Sigmoid colon (tissue), 6 donors: ENCODE measurements at regions not wholly inside any gene's neighbourhood (a gene's known extent, or its start where the extent isn't known, plus 50 kb on each side); places are given as distances from the start of the nearest gene placed in this dataset.

Experiments used
- DNase-seq: peaks from one replicate; pipeline ENCODE4 v3.0.0-alpha.2; 2019
- H3K27ac ChIP-seq, 4 donors: fragments of 200-600 bp; sonication (generic); one replicate each; pipeline ENCODE4 v1.5.1; 2016 to 2019; ENCODE audit warnings: mild to moderate bottlenecking in 1 of 4
- H3K27me3 ChIP-seq, 3 donors: fragments of 200-600 bp; sonication (generic); one replicate each; pipeline ENCODE4 v1.5.1; 2019; ENCODE audit warnings: mild to moderate bottlenecking in 1 of 3
- H3K36me3 ChIP-seq, 4 donors: fragments of 200-600 bp; sonication (generic); one replicate each; pipeline ENCODE4 v1.5.1; 2016 to 2019
- H3K4me1 ChIP-seq, 4 donors: fragments of 200-600 bp; sonication (generic); one replicate each; pipeline ENCODE4 v1.5.1; 2017 to 2019
- H3K4me3 ChIP-seq, 4 donors: fragments of 200-600 bp; sonication (generic); one replicate each; pipeline ENCODE4 v1.5.1; 2017 to 2019; ENCODE audit warnings: mild to moderate bottlenecking in 2 of 4, moderate library complexity in 1 of 4
- H3K9me3 ChIP-seq, 4 donors: fragments of 200-600 bp in 3 of 4; sonication (generic) in 3 of 4; one replicate each; pipeline versions ENCODE4 v1.5.1 to v1.6.1; 2013 to 2019
- EP300 ChIP-seq, 4 donors: sonication (generic); formaldehyde crosslinking; IDR thresholded peaks; one replicate each; pipeline ENCODE4 v1.6.1; 2017; ENCODE audit warnings: antibody characterized with exemption in 4 of 4
- POLR2A ChIP-seq, 2 donors: fragments of 450-650 bp; IDR thresholded peaks; one replicate each; pipeline ENCODE4 v1.6.1; 2016; ENCODE audit warnings: antibody characterized with exemption in 2 of 2, mild to moderate bottlenecking in 2 of 2, moderate library complexity in 2 of 2
- POLR2AphosphoS5 ChIP-seq, 4 donors: sonication (generic); formaldehyde crosslinking; IDR thresholded peaks; one replicate each; pipeline ENCODE4 v1.6.1; 2017; ENCODE audit warnings: antibody characterized with exemption in 4 of 4
- WGBS, 2 donors: extraction: QIAGEN DNeasy Blood & Tissue Kit; methylation state at CpG; one replicate each; pipeline ENCODE4 v1.1.7; 2013; 5-methylcytosine and 5-hydroxymethylcytosine counted together
- intact Hi-C: fragments of 100-400 bp; cut with DNase I; formaldehyde crosslinking; loops from one replicate; pipeline ENCODE4 v1.15.1; 2023
- TF ChIP-seq, protein P1 (sequence below), 4 experiments: fragments of 450-650 bp in 3 of 4; fragments of 200-600 bp in 1 of 4; IDR thresholded peaks; one replicate each; pipeline ENCODE4 v1.5.1; 2016 to 2019; ENCODE audit warnings: antibody characterized with exemption in 4 of 4, mild to moderate bottlenecking in 3 of 4, moderate library complexity in 2 of 4
- donor health status: healthy with polysubstance abuse.
- donor health status: healthy.

- H3K27ac ChIP-seq: no peak overlapping the region
- no peaks in the 10 kb centered on the region for H3K36me3 ChIP-seq
- intact Hi-C loops: no loop called here
- TF ChIP-seq EP300 (IDR thresholded peaks at IDR 0.05): no peak
- TF ChIP-seq POLR2A (IDR thresholded peaks at IDR 0.05): no peak
- TF ChIP-seq, protein P1, sequence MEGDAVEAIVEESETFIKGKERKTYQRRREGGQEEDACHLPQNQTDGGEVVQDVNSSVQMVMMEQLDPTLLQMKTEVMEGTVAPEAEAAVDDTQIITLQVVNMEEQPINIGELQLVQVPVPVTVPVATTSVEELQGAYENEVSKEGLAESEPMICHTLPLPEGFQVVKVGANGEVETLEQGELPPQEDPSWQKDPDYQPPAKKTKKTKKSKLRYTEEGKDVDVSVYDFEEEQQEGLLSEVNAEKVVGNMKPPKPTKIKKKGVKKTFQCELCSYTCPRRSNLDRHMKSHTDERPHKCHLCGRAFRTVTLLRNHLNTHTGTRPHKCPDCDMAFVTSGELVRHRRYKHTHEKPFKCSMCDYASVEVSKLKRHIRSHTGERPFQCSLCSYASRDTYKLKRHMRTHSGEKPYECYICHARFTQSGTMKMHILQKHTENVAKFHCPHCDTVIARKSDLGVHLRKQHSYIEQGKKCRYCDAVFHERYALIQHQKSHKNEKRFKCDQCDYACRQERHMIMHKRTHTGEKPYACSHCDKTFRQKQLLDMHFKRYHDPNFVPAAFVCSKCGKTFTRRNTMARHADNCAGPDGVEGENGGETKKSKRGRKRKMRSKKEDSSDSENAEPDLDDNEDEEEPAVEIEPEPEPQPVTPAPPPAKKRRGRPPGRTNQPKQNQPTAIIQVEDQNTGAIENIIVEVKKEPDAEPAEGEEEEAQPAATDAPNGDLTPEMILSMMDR (IDR thresholded peaks at IDR 0.05): no peak
- H3K27me3 ChIP-seq: no peaks in the 10 kb centered on the region
- H3K9me3 ChIP-seq: peaks cover 0 to 10% (median 0%) of the 10 kb centered on the region in 4 donors
- no peak overlapping the region for H3K4me3 ChIP-seq
- H3K4me1 ChIP-seq: no peaks in the 10 kb centered on the region
- WGBS, 2 donors: 86 to 88% methylated on average over 2 of the region's 2 CpGs
- DNase-seq: no peak
Observed at GRCh38 chr13:39920613-39921012, 265.2 kb downstream of the COG6 start.

DNA sequence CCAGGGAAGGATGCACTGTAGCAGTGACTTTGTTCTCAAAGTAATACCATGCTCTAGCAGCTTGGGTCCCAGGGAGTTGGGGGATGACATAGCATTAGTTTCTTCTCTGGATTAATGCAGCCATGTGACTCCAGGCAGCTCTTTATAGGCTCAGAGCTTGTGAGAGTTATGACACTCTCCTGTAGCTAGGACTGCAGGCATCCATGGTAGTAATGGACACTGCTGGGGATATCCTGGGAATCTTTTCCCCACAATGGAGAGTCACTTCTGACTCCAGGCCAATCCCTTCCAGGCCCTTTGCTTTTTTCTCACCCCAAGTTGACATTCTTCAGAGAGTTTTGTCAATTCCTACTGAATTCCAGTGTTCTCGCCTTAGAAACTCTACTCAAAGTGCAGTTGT lies 270.9 kb downstream of the COG6 start:
- no peak overlapping the region for H3K27ac ChIP-seq
- no peaks in the 10 kb centered on the region for H3K36me3 ChIP-seq
- TF ChIP-seq EP300 (IDR thresholded peaks at IDR 0.05) (no peak), POLR2AphosphoS5 (IDR thresholded peaks at IDR 0.05) (no peak), POLR2A (IDR thresholded peaks at IDR 0.05) (no peak)
- TF ChIP-seq, protein P1 (IDR thresholded peaks at IDR 0.05): no peak
- no peaks in the 10 kb centered on the region for H3K4me1 ChIP-seq
- intact Hi-C loops: no loop called here
- WGBS, 2 donors: 67 to 76% methylated on average over 1 of the region's 1 CpG
- no peaks in the 10 kb centered on the region for H3K27me3 ChIP-seq
- no peak overlapping the region for H3K4me3 ChIP-seq
- DNase-seq: no peak
- peaks cover 0 to 10% (median 0%) of the 10 kb centered on the region in 4 donors for H3K9me3 ChIP-seq

GRCh38 chr13:39928261-39928660 lies 272.8 kb downstream of the COG6 start:
- no peak overlapping the region for H3K27ac ChIP-seq
- H3K27me3 ChIP-seq: no peaks in the 10 kb centered on the region
- TF ChIP-seq POLR2AphosphoS5 (IDR thresholded peaks at IDR 0.05) (no peak), EP300 (IDR thresholded peaks at IDR 0.05) (no peak), POLR2A (IDR thresholded peaks at IDR 0.05) (no peak)
- TF ChIP-seq, protein P1 (IDR thresholded peaks at IDR 0.05): no peak
- 66 to 89% methylated on average over 2 of the region's 2 CpGs for WGBS, 2 donors
- no peaks in the 10 kb centered on the region for H3K4me1 ChIP-seq
- DNase-seq: no peak
- H3K9me3 ChIP-seq: peaks cover 0 to 4% (median 0%) of the 10 kb centered on the region in 4 donors
- intact Hi-C loops: no loop called here
- no peak overlapping the region for H3K4me3 ChIP-seq
- H3K36me3 ChIP-seq: no peaks in the 10 kb centered on the region

DNA sequence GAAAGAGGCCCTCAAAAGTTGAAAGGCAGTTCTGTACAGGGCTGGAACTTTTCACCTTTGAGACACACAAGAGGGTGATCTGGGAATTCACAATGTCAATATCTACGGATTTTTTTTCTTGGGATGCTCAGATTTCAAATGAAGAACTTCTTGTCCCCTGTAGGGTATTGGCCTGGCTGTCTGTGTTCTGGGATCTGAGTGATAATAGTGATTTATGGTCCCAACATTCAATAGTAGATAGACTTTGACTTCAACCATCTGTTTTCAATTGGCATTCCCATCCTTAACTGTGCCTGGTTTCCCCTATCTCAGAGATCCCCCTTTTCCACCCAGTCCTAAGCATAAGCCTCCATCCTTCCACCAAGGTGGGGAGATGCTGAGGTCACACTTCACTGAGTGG lies 274.1 kb downstream of the COG6 start:
- no peak overlapping the region for H3K27ac ChIP-seq
- intact Hi-C loops: no loop called here
- no peaks in the 10 kb centered on the region for H3K36me3 ChIP-seq
- H3K4me3 ChIP-seq: no peak overlapping the region
- H3K9me3 ChIP-seq: peaks cover 0 to 4% (median 0%) of the 10 kb centered on the region in 4 donors
- no peak for TF ChIP-seq POLR2A (IDR thresholded peaks at IDR 0.05)
- no peak for TF ChIP-seq EP300 (IDR thresholded peaks at IDR 0.05)
- no peak for TF ChIP-seq POLR2AphosphoS5 (IDR thresholded peaks at IDR 0.05)
- TF ChIP-seq, protein P1 (IDR thresholded peaks at IDR 0.05): no peak
- WGBS, 2 donors: 44 to 61% methylated on average over 1 of the region's 1 CpG
- H3K27me3 ChIP-seq: no peaks in the 10 kb centered on the region
- H3K4me1 ChIP-seq: no peaks in the 10 kb centered on the region
- no peak for DNase-seq

- Histone ChIP-seq H3K9me3 (peaks cover 0 to 4% (median 0%) of the 10 kb centered on the region in 4 donors), H3K36me3 (no peaks in the 10 kb centered on the region), H3K4me1 (no peaks in the 10 kb centered on the region), H3K4me3 (no peak overlapping the region), H3K27ac (no peak overlapping the region), H3K27me3 (no peaks in the 10 kb centered on the region)
- no peak for DNase-seq
- 57 to 71% methylated on average over 2 of the region's 2 CpGs for WGBS, 2 donors
- TF ChIP-seq POLR2AphosphoS5 (IDR thresholded peaks at IDR 0.05): no peak
- no peak for TF ChIP-seq POLR2A (IDR thresholded peaks at IDR 0.05)
- TF ChIP-seq EP300 (IDR thresholded peaks at IDR 0.05): no peak
- TF ChIP-seq, protein P1 (IDR thresholded peaks at IDR 0.05): no peak
- intact Hi-C loops: no loop called here
Observed at GRCh38 chr13:39930060-39930459, 274.6 kb downstream of the COG6 start.
